HG02870 (cell line): ENCODE measurements at regions not wholly inside any gene's neighbourhood (a gene's known extent, or its start where the extent isn't known, plus 50 kb on each side); places are given as distances from the start of the nearest gene placed in this dataset.

Source experiments
- ATAC-seq: cut with Tn5 transposase; IDR thresholded peaks from one replicate; pipeline ENCODE4 v1.9.1; 2021; ENCODE audit warnings: mild to moderate bottlenecking, moderate library complexity; ENCODE audit not compliant: unreplicated experiment

- no peak for ATAC-seq
Observed at GRCh38 chr5:31137676-31138075, 55.8 kb upstream of the CDH6 start.

- no peak for ATAC-seq
Observed at GRCh38 chr5:31135542-31135941, 57.9 kb upstream of the CDH6 start.

GRCh38 chr5:31133488-31133887, 60.0 kb upstream of the CDH6 start:
- no peak for ATAC-seq

DNA sequence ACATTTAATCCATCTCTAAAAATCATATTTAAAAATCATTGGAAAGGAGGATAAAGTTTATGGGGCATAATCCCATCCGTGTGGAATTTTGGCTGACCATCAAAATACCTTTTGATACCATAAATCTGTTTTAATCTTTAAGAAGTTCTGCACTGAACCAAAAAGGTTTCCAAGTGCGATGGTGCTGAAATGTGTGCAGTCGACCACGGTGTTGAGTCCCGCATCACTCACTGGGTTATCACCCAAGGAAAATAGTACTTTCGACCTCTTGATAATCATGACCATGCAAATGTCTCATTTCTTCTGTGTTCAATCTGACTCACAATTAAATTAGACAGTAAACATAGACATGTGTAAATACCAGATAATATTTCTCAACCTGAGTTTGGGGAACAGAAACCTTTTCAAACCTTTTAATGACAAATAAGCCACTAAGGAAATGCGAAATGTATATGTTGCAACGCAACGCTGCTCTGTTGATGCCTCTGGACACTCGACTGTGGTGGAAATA, 62.0 kb upstream of the CDH6 start:
- ATAC-seq = no peak

- ATAC-seq = no peak
Observed at GRCh38 chr5:31130676-31131075, 62.8 kb upstream of the CDH6 start.

DNA sequence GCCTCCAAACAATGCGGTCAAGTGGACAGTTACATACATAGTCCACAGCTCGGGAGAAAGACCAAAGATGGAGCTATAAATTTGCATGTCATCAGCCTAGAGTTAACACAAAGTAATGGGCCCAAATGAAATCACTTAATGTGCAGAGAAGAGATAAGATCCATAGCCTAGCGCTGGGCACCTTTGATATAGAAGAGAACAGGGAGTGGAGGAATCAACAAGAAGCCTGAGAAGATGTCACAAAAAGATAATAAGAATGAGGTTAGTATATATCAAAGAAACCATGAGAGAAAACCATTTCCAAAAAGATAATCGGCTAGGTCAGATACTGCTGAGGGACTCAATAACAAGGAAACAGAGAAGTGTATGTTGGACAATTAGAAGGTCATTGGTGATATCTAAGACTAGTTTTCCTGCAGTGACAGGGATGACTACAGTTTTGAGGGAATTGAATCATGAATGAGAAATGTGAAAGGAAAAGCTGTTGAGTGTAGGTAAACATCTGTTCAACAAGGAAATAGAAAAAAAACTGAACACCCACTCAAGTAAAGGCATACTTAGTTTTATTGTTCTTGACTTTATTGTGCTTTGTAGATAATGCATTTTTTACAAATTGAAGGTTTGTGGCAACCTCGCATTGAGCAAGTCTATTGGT, 68.7 kb upstream of the CDH6 start:
- no peak for ATAC-seq

GRCh38 chr5:31124026-31124425, 69.5 kb upstream of the CDH6 start:
- no peak for ATAC-seq

- no peak for ATAC-seq
Observed at GRCh38 chr5:31122998-31123951, 70.2 kb upstream of the CDH6 start.

GRCh38 chr5:31121224-31121623, 72.3 kb upstream of the CDH6 start:
- ATAC-seq = no peak

DNA sequence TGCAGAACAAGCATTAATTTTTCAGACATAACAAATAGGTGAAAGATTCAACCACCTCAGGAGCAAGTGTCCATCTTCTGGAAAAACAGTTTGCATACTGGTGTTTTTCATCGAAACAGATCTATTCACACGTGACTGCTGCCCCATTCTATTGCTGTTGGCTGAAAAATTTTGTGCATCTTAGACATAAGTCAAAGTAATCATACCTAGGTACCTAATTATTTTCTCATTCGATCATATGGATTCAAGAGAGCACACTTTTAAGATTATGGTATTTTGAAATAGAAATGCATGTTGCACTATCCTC, 72.9 kb upstream of the CDH6 start:
- no peak for ATAC-seq

- no peak for ATAC-seq
Observed at GRCh38 chr5:31119938-31120641, 73.4 kb upstream of the CDH6 start.

DNA sequence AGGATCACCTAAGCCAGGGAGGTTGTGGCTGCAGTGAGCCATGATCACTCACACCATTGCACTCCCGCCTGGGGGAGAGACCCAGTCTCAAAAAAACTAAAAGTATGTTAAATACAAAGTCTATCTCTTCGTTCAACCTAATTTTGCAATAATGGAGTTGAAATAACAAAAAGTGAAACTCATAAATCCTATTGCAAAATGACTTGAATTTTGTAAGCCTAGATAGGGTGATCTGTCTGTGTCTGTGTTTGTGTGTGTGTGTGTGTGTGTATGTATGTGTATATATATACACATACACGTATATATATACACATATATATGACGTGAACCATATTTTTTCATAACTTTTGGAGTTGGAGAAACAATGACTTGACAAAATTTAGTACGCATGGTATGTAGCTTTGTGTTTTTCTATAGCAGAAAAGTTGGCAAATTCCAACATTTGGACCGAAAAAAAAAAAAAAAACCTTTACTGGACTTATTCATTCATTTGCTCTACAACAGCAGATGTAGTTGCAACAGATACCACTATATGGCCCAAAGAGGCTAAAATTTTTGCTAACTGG, 76.9 kb upstream of the CDH6 start:
- ATAC-seq = no peak

GRCh38 chr5:31114817-31115216, 78.7 kb upstream of the CDH6 start:
- ATAC-seq = no peak

- no peak for ATAC-seq
Observed at GRCh38 chr5:31113666-31114350, 79.7 kb upstream of the CDH6 start.

DNA sequence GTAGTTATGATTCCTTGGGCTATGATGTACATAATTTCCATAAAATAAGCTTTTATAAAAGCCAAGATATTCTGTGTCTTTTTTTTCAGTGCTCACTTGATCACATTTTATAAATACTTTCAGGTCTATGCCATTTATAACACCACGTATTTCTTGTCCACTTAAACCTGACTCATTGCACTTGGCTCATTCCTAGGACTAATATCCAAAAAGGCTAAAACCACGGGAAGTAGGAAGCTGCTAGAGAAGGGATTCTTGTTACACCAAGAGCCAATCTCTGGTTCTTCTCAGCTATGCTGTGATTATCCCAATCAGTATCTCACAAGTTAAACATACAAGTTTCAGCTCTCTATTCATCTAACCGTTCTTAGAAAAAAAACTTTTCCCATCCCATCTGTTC, 80.4 kb upstream of the CDH6 start:
- no peak for ATAC-seq

DNA sequence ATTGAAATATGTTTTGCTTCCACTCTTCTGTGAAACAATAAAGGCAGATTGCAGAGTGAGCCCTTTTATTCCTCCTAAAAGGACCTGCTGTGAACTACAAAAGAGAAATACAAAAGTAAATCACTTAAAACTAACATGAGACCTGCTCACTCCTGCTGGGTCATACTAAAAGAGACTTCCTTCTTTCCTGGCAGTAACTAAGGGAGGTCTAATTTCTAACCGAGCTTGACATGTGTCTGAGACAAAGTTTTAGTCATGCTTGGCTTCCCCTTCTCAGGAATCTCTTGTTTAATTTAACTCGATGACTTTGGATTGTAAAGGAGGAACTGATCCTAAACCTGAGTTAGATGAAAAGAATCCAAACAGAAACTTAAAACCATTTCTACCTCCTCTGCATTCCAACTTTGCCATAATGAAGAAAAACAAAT, 86.4 kb upstream of the CDH6 start:
- no peak for ATAC-seq

- no peak for ATAC-seq
Observed at GRCh38 chr5:31106691-31107090, 86.8 kb upstream of the CDH6 start.

DNA sequence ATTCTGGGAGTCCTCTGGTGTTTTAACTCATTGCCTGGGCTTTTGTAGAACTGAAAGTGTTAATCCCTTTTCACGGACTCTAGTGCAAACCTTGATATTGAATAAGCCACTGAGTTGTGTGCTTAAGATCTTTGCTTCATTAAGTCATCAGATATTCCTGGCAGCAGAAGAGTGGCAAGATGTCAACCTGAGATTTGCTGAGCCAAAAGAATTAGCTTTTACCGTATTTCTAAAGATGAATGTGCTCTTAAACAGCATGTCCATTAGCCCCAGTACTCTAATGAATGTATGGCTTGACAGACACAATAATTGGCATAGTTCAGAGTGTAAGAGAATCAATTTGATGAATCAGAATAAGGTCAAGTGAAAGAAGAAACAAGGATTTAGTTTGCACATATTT, 87.2 kb upstream of the CDH6 start:
- ATAC-seq = no peak

DNA sequence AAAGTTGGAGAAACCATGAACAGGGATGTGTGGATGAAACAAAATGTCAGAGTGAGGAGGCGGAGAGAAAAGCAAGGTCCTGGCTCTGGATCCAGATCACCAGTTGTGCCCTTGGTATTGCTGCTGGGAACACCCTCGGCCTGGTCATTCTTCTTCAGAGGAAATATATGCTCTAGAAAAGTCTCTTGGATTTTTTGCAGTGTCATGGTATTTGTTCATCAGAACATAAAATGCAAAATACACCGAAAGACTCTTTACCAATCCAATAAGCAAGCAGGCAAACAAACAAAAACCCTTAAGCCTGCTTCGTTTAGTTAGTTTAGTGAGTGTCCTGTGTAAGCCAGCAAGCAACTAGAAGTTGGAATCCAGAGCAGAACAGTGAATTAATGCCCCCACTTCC, 88.7 kb upstream of the CDH6 start:
- ATAC-seq = no peak

DNA sequence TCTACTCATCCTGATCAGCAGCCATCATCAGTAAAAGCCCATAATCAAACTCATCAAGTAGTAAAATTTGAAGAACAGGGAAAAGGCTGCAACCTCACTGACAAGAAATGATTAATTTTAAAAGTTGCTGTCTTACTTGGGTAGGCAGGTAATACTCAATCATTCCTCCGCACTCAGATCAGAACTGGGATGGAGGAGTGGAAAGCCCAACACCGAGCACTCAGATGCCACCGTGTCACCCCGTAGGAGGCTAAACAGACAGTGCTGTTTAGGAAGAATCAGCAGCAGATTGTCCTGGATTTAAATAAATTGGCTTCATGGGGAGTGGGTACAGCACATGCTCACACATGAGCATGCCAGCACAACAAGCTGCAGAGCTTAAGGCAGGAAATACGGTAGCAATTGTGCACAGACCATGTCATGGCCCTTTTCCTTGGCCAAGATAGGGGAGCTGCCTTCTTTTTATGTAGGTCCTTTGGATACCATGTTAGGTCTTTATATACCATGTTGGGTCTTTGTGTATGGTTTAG, 92.6 kb upstream of the CDH6 start:
- ATAC-seq = no peak
